Neural cell (in vitro differentiated cells): ENCODE measurements at regions not wholly inside any gene's neighbourhood (a gene's known extent, or its start where the extent isn't known, plus 50 kb on each side); places are given as distances from the start of the nearest gene placed in this dataset.

Experiments used
- EP300 ChIP-seq: fragments of 450-650 bp; conservative IDR thresholded peaks from 2 replicates; pipeline ENCODE4 v1.6.1; 2014; ENCODE audit warnings: antibody characterized with exemption, mild to moderate bottlenecking, moderate library complexity; ENCODE audit not compliant: poor library complexity, severe bottlenecking
- EZH2 ChIP-seq: fragments of 200-600, 300-800 bp; shearing (Covaris generic), sonication (generic); IDR thresholded peaks from 2 replicates; pipeline ENCODE4 v1.6.1; 2014; ENCODE audit warnings: antibody characterized with exemption, low read length, borderline replicate concordance, mild to moderate bottlenecking; ENCODE audit not compliant: insufficient read depth, poor library complexity, severe bottlenecking
- MXI1 ChIP-seq: fragments of 450-650 bp; conservative IDR thresholded peaks from 2 replicates; pipeline ENCODE4 v1.6.1; 2014; ENCODE audit warnings: antibody characterized with exemption, mild to moderate bottlenecking; ENCODE audit not compliant: poor library complexity, severe bottlenecking
- POLR2AphosphoS5 ChIP-seq: IDR thresholded peaks from 2 replicates; pipeline ENCODE4 v1.6.1; 2012
- RAD21 ChIP-seq: fragments of 450-650 bp; conservative IDR thresholded peaks from 2 replicates; pipeline ENCODE4 v1.6.1; 2014; ENCODE audit warnings: antibody characterized with exemption, mild to moderate bottlenecking, moderate library complexity
- SMC3 ChIP-seq: fragments of 450-650 bp; conservative IDR thresholded peaks from 2 replicates; pipeline ENCODE4 v1.6.1; 2014; ENCODE audit warnings: antibody characterized with exemption, mild to moderate bottlenecking, moderate library complexity; ENCODE audit not compliant: poor library complexity
- TAF1 ChIP-seq: IDR thresholded peaks from 2 replicates; pipeline ENCODE4 v1.6.1; 2012; ENCODE audit warnings: low read depth
- TF ChIP-seq, protein P1 (sequence below): IDR thresholded peaks from 2 replicates; pipeline ENCODE4 v1.6.1; 2012; ENCODE audit warnings: borderline replicate concordance
- TF ChIP-seq, protein P2 (sequence below): fragments of 450-650 bp; IDR thresholded peaks from 2 replicates; pipeline ENCODE4 v1.5.1; 2014; ENCODE audit warnings: antibody characterized with exemption, mild to moderate bottlenecking, moderate library complexity; ENCODE audit not compliant: poor library complexity, severe bottlenecking

DNA sequence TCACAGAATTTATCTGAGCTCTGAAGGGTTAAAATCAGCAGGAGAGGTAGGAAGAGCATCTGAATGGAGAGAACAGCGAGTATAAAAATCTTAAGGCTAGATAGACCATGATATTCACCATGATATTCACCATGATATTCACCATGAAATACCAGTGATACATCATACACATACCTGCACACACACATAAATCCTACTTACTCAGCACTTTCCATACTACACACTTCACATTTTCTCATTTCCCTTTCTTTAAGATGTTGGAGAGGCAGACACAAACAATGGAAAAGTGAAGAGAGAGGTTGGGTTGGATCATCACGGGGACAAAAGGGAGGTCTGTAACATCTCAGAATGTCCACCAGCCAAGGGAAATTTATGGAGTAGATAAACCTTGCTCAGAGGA, 66.4 kb upstream of the ATP10B start:
- TF ChIP-seq, protein P1, sequence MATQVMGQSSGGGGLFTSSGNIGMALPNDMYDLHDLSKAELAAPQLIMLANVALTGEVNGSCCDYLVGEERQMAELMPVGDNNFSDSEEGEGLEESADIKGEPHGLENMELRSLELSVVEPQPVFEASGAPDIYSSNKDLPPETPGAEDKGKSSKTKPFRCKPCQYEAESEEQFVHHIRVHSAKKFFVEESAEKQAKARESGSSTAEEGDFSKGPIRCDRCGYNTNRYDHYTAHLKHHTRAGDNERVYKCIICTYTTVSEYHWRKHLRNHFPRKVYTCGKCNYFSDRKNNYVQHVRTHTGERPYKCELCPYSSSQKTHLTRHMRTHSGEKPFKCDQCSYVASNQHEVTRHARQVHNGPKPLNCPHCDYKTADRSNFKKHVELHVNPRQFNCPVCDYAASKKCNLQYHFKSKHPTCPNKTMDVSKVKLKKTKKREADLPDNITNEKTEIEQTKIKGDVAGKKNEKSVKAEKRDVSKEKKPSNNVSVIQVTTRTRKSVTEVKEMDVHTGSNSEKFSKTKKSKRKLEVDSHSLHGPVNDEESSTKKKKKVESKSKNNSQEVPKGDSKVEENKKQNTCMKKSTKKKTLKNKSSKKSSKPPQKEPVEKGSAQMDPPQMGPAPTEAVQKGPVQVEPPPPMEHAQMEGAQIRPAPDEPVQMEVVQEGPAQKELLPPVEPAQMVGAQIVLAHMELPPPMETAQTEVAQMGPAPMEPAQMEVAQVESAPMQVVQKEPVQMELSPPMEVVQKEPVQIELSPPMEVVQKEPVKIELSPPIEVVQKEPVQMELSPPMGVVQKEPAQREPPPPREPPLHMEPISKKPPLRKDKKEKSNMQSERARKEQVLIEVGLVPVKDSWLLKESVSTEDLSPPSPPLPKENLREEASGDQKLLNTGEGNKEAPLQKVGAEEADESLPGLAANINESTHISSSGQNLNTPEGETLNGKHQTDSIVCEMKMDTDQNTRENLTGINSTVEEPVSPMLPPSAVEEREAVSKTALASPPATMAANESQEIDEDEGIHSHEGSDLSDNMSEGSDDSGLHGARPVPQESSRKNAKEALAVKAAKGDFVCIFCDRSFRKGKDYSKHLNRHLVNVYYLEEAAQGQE: no peak
- TF ChIP-seq POLR2AphosphoS5 (no peak), MXI1 (no peak), TAF1 (no peak), EP300 (no peak), EZH2 (no peak), RAD21 (no peak), SMC3 (no peak)
- TF ChIP-seq, protein P2, sequence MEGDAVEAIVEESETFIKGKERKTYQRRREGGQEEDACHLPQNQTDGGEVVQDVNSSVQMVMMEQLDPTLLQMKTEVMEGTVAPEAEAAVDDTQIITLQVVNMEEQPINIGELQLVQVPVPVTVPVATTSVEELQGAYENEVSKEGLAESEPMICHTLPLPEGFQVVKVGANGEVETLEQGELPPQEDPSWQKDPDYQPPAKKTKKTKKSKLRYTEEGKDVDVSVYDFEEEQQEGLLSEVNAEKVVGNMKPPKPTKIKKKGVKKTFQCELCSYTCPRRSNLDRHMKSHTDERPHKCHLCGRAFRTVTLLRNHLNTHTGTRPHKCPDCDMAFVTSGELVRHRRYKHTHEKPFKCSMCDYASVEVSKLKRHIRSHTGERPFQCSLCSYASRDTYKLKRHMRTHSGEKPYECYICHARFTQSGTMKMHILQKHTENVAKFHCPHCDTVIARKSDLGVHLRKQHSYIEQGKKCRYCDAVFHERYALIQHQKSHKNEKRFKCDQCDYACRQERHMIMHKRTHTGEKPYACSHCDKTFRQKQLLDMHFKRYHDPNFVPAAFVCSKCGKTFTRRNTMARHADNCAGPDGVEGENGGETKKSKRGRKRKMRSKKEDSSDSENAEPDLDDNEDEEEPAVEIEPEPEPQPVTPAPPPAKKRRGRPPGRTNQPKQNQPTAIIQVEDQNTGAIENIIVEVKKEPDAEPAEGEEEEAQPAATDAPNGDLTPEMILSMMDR: no peak
